Activated naive CD4-positive, alpha-beta T cell treated with anti-CD3 and anti-CD28 coated beads, Interleukin-2, amount 50 U/mL, for 24 hours (primary cell): ENCODE measurements at regions not wholly inside any gene's neighbourhood (a gene's known extent, or its start where the extent isn't known, plus 50 kb on each side); places are given as distances from the start of the nearest gene placed in this dataset.
"Not testable (repeated sequence)": the region's sequence is repeated elsewhere in the genome, so short reads cannot be mapped to it uniquely, and the experiment has no call there.

Source experiments
- H3K27ac Mint-ChIP-seq: one replicate; pipeline ENCODE4 v1.8.0; 2021; ENCODE audit warnings: mild to moderate bottlenecking, mixed read lengths
- H3K27me3 Mint-ChIP-seq: one replicate; pipeline ENCODE4 v1.8.0; 2021; ENCODE audit warnings: mixed read lengths
- H3K36me3 Mint-ChIP-seq: one replicate; pipeline ENCODE4 v1.8.0; 2021; ENCODE audit warnings: mixed read lengths
- H3K4me1 Mint-ChIP-seq: one replicate; pipeline ENCODE4 v1.8.0; 2021; ENCODE audit warnings: mixed read lengths
- H3K4me3 Mint-ChIP-seq: one replicate; pipeline ENCODE4 v1.8.0; 2021; ENCODE audit warnings: mild to moderate bottlenecking, mixed read lengths
- H3K9me3 Mint-ChIP-seq: one replicate; pipeline ENCODE4 v1.8.0; 2021; ENCODE audit warnings: mixed read lengths

GRCh38 chr13:99757756-99758459, 213.7 kb downstream of the ZIC5 start:
- Mint-ChIP-seq H3K27ac (no peak overlapping the region), H3K27me3 (no peaks in the 10 kb centered on the region), H3K4me1 (peaks cover 8% of the 10 kb centered on the region), H3K4me3 (no peak overlapping the region), H3K9me3 (peaks cover 11% of the 10 kb centered on the region), H3K36me3 (peaks cover 28% of the 10 kb centered on the region)

GRCh38 chr13:99756281-99756680, 215.3 kb downstream of the ZIC5 start:
- no peak overlapping the region for H3K27ac Mint-ChIP-seq
- H3K4me1 Mint-ChIP-seq = peaks cover 8% of the 10 kb centered on the region
- H3K4me3 Mint-ChIP-seq = no peak overlapping the region
- no peaks in the 10 kb centered on the region for H3K9me3 Mint-ChIP-seq
- no peaks in the 10 kb centered on the region for H3K27me3 Mint-ChIP-seq
- peaks cover 15% of the 10 kb centered on the region for H3K36me3 Mint-ChIP-seq

- H3K4me3 Mint-ChIP-seq, H3K4me1 Mint-ChIP-seq, H3K27ac Mint-ChIP-seq, H3K9me3 Mint-ChIP-seq, H3K27me3 Mint-ChIP-seq: not testable (repeated sequence)
- H3K36me3 Mint-ChIP-seq = peaks cover 11% of the 10 kb centered on the region
Measured at GRCh38 chr13:99754750-99755149, 216.8 kb downstream of the ZIC5 start.

DNA sequence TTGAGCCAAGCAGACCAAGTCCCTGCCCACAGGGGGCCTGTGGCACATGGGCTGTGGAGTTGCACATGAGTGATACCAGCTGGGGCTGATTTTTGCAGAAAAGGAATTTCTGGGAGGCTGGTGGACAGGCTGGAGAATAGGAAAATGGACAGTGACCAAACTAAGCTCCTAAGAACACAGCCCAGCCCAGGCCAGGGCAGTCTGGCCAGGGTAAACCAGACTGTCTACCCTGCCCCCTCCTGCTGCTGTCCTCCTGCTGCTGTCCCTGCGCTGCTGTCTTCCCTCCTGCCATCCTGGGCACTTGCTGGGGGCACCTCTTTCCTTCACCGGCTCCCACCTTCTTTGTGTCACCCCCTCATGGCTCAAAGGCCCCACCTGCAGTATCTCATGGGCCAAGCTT, 219.2 kb downstream of the ZIC5 start:
- H3K27me3 Mint-ChIP-seq = no peaks in the 10 kb centered on the region
- H3K4me3 Mint-ChIP-seq = no peak overlapping the region
- no peaks in the 10 kb centered on the region for H3K4me1 Mint-ChIP-seq
- no peak overlapping the region for H3K27ac Mint-ChIP-seq
- H3K9me3 Mint-ChIP-seq = no peaks in the 10 kb centered on the region
- H3K36me3 Mint-ChIP-seq = peaks cover 12% of the 10 kb centered on the region

DNA sequence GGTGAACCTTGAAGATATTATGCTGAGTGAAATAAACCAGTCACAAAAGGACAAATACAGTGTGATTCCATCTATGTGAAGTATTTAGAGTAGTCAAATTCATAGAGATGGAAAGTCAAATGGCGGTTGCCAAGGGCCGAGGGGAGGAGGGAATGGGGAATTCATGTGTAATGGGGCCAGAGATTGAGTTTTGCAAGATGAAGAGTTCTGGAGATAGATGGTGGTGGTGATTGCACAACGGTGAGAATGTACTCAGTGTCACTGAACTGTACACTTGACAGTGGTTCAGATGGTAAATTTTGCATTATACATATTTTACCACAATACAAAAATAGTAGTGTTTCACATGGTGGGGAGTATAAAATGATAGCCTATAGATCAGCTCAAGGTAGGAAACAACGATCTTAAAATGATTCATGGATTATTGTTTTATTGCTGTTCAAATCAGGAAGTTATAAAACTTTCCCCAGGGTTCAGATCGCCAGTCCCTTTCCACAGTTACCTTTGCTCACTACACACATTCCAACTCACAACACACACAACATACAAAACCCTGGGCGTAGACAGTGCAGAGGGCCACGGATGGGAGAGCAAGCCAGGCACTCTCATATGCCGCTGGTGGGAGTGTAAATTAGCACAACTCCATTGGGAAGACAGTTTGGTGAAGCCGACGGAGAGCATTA, 219.9 kb downstream of the ZIC5 start:
- Mint-ChIP-seq H3K27me3 (no peaks in the 10 kb centered on the region), H3K36me3 (peaks cover 12% of the 10 kb centered on the region), H3K4me1 (no peaks in the 10 kb centered on the region), H3K27ac (no peak overlapping the region), H3K9me3 (no peaks in the 10 kb centered on the region), H3K4me3 (no peak overlapping the region)

- no peaks in the 10 kb centered on the region for H3K27me3 Mint-ChIP-seq
Measured at GRCh38 chr13:99750951-99751350, 220.6 kb downstream of the ZIC5 start.

DNA sequence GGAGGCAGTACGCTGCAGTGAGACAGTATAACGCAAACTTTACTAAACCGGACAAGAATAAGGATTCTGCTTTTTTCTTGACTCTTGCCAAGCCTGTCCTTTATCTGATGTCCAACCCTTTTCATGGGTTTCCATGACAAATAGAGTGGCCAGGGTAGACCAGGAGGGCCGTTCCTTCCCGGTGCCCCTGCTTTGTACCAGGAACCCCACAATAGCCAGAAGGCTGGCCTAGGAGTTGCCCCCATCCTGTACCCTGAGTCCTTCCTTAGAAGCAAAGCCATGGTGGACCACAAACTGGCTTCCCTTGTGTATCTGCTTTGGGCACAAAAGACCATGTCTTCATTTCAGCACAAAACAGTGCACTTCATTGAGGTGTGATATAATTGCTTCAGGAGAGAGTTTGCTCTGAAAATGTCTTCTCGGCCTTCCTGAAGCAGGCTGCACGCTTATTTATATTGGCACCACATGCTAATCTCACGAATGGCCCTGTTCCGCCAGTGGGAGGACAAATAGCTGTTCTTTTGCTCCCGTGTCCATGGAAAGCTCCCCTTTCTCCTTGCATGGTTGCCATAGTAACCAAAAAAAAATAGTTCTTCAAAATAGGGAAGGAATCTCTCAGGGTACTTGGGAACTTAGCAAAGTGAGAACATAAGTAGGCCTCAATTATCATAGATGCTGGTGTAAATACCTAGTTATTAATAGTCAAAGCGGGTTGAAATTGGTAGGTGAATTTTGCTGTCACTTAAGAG, 222.1 kb downstream of the ZIC5 start:
- Mint-ChIP-seq H3K27me3 (no peaks in the 10 kb centered on the region), H3K4me1 (no peaks in the 10 kb centered on the region), H3K36me3 (peaks cover 7% of the 10 kb centered on the region), H3K4me3 (no peak overlapping the region), H3K27ac (no peak overlapping the region), H3K9me3 (no peaks in the 10 kb centered on the region)

More at GRCh38 chr13:99750951-99751350, 220.6 kb downstream of the ZIC5 start:
- Mint-ChIP-seq H3K4me1 (no peaks in the 10 kb centered on the region), H3K9me3 (no peaks in the 10 kb centered on the region), H3K36me3 (peaks cover 12% of the 10 kb centered on the region), H3K27ac (no peak overlapping the region), H3K4me3 (no peak overlapping the region)

DNA sequence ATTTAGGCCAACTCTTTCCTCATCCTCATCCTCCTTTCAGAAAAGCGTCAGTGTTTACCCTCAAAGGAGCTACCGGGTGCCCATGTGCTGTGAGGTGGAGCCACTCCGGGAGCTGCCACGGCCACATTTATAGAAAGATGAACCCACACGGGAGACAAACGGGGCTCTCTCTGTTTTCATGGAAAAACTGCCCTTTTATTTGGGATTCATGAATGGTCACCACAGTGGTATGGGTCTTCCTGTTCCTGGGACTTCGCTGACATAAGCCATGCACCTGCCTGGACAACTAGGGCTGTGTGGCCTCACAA, 224.2 kb downstream of the ZIC5 start:
- H3K4me3 Mint-ChIP-seq = no peak overlapping the region
- H3K9me3 Mint-ChIP-seq = no peaks in the 10 kb centered on the region
- no peaks in the 10 kb centered on the region for H3K27me3 Mint-ChIP-seq
- no peak overlapping the region for H3K27ac Mint-ChIP-seq
- H3K4me1 Mint-ChIP-seq = no peaks in the 10 kb centered on the region
- H3K36me3 Mint-ChIP-seq = peaks cover 7% of the 10 kb centered on the region

DNA sequence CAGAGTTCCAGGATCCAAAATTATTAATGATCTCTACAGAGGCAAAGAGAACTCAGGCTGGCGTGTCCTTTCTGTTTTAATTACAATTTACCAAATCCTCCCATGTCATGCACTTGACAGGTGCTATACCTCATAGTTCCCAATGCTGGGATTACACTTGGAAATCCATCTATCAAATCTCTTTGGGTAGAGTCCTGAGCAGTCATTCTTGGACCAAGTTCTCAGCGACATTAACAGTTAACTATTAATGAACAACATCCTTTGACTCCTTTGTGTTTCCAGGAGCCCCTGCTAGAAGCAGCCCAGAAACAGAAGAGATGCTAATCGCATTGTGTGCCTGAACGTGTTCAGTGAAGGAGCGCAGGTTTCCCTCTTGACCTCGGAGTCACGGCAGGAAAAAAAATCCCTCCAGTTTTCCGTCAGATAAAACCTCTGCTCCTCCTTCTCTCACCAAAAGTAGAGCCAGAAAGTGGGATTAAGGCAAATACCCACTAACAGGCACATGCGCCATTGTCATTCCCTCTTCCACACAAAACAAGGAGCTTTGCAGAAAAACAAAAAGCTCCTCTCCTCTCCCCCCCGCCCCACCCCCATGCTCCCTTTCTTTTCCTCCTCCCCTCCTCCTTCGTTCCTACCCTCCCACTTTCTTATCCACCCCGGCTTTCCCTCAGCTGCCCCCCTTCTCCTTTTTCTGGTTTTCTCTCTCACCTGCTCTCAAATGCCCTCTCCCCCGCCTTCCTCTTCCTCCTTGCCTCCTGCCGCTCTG, 224.7 kb downstream of the ZIC5 start:
- peaks cover 7% of the 10 kb centered on the region for H3K36me3 Mint-ChIP-seq
- no peak overlapping the region for H3K27ac Mint-ChIP-seq
- no peaks in the 10 kb centered on the region for H3K9me3 Mint-ChIP-seq
- no peaks in the 10 kb centered on the region for H3K27me3 Mint-ChIP-seq
- H3K4me3 Mint-ChIP-seq = no peak overlapping the region
- H3K4me1 Mint-ChIP-seq = no peaks in the 10 kb centered on the region

DNA sequence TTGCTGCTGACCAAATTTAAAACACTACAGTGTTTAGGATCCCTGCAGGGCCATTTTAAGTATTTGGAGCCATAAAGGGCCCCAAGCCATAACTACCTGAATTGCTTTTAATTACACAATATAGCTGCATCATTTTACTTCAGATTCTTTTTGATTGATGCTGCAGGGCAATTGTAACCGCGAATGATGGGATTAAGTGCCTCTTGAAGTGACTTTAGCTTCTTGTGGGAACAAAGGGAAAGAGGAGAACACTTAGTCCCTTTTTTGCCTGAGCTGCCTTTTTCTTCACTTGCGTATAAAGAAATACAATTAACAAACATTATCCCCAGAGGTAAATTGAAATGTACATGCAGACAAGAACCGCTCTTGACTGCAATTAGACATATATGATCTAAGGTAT, 228.5 kb downstream of the ZIC5 start:
- H3K4me1 Mint-ChIP-seq = no peaks in the 10 kb centered on the region
- no peaks in the 10 kb centered on the region for H3K27me3 Mint-ChIP-seq
- no peaks in the 10 kb centered on the region for H3K9me3 Mint-ChIP-seq
- peaks cover 7% of the 10 kb centered on the region for H3K36me3 Mint-ChIP-seq
- H3K4me3 Mint-ChIP-seq = no peak overlapping the region
- H3K27ac Mint-ChIP-seq = no peak overlapping the region

DNA sequence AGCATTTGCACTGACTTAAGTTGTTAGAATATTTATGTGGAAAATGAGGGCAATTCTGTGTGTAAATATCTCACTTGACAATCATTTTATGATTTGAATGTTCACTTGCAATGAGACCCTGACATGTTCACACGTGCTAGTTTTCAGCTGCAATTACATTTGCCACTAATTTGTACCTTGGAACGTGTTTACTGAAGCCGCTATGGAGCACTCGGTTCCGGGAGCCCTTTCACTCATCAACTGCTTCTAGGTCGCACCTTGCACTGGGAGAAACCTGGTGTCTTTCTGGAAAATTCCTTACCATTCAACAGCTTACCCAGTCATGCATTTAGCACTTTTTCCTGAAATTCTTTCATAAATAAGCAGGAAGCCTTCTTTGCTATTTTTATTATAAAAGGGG, 229.6 kb downstream of the ZIC5 start:
- no peaks in the 10 kb centered on the region for H3K9me3 Mint-ChIP-seq
- H3K27me3 Mint-ChIP-seq = no peaks in the 10 kb centered on the region
- H3K4me3 Mint-ChIP-seq = no peak overlapping the region
- no peaks in the 10 kb centered on the region for H3K4me1 Mint-ChIP-seq
- H3K36me3 Mint-ChIP-seq = peaks cover 4% of the 10 kb centered on the region
- H3K27ac Mint-ChIP-seq = no peak overlapping the region

GRCh38 chr13:99740251-99740979, 231.2 kb downstream of the ZIC5 start:
- Mint-ChIP-seq H3K4me1 (no peaks in the 10 kb centered on the region), H3K27ac (no peak overlapping the region), H3K27me3 (no peaks in the 10 kb centered on the region), H3K4me3 (no peak overlapping the region), H3K9me3 (no peaks in the 10 kb centered on the region), H3K36me3 (peaks cover 4% of the 10 kb centered on the region)

- Mint-ChIP-seq H3K9me3 (no peaks in the 10 kb centered on the region), H3K36me3 (peaks cover 4% of the 10 kb centered on the region), H3K4me1 (no peaks in the 10 kb centered on the region), H3K27me3 (no peaks in the 10 kb centered on the region), H3K27ac (no peak overlapping the region), H3K4me3 (no peak overlapping the region)
Measured at GRCh38 chr13:99738626-99739025, 232.9 kb downstream of the ZIC5 start.

GRCh38 chr13:99737481-99738245, 233.9 kb downstream of the ZIC5 start:
- Mint-ChIP-seq H3K4me1 (no peaks in the 10 kb centered on the region), H3K27ac (no peak overlapping the region), H3K27me3 (no peaks in the 10 kb centered on the region), H3K36me3 (no peaks in the 10 kb centered on the region), H3K9me3 (no peaks in the 10 kb centered on the region), H3K4me3 (no peak overlapping the region)

DNA sequence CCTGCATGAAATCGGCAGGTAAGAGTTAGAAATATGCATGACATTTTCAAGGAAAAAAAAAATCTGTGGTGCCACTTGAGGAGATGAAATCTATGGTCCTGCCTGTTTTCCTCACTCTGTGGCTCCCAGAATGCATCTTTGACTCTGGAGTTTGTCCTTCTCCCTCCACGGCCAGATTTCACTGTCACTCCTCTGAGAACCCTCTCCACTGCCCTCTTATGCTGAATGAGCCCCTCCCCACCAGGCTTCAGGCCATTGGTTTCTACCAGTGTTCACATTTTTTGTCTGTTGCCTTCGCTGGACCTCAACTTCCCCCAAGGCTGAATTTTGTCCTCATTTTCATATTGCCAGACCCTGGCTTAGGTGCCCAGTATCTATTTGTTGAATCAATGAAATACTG, 235.0 kb downstream of the ZIC5 start:
- H3K27ac Mint-ChIP-seq = no peak overlapping the region
- no peaks in the 10 kb centered on the region for H3K36me3 Mint-ChIP-seq
- no peaks in the 10 kb centered on the region for H3K27me3 Mint-ChIP-seq
- H3K4me3 Mint-ChIP-seq = no peak overlapping the region
- no peaks in the 10 kb centered on the region for H3K9me3 Mint-ChIP-seq
- H3K4me1 Mint-ChIP-seq = no peaks in the 10 kb centered on the region
